ENCODE measurements at regions not wholly inside any gene's neighbourhood (a gene's known extent, or its start where the extent isn't known, plus 50 kb on each side); places are given as distances from the start of the nearest gene placed in this dataset.

DNA sequence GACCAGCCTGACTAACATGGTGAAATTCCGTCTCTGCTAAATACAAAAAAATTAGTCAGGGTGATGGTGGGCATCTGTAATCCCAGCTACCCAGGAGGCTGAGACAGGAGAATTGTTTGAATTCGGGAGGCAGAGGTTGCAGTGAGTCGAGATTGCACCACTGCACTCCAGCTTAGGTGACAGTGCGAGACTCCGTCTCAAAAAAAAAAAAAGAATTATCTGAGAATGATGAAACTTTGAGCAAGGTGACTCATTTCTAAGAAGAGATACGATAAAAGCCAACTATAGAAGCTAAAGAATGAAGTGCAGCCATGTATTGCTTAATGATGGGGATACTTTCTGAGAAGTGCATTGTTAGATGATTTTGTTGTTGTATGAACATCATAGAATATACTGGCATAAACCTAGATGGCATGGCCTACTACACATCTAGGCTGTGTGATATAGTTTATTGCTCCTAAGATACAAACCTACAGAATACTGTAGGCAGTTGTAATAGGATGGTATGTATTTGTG is 64.7 kb downstream of the SNRPE start:
- Histone ChIP-seq H2AFZ (0 out of 2 replicates have a peak overlapping the region, but pooled peaks have one; percentile 13), H3K79me2 (ENCODE audit: insufficient read depth) (no peaks in the 10 kb centered on the region), H3K9me3 (ENCODE audit: low read depth) (no peaks in the 10 kb centered on the region), H3F3A (ENCODE audit: insufficient read depth) (peaks cover 15% of the 10 kb centered on the region), H3K9ac (no peak overlapping the region), H3K27me3 (replicated peaks; ENCODE audit: insufficient read depth) (no peaks in the 10 kb centered on the region), H3K27ac (peak overlapping the region; percentile 70), H3K36me3 (ENCODE audit: low read depth) (no peaks in the 10 kb centered on the region), H4K20me1 (ENCODE audit: insufficient read depth) (no peaks in the 10 kb centered on the region), H3K4me2 (ENCODE audit: unreplicated experiment) (peak overlapping the region; percentile 9), H3K4me1 (ENCODE audit: insufficient read depth) (peaks cover 12% of the 10 kb centered on the region), H3K4me3 (no peak overlapping the region), H3K9me2 (ENCODE audit: insufficient read depth) (no peaks in the 10 kb centered on the region)
- TF ChIP-seq EZH2 (IDR thresholded peaks at IDR 0.05; ENCODE audit: insufficient read depth, poor library complexity, severe bottlenecking), result no peak
- TF ChIP-seq EZH2phosphoT487 (IDR thresholded peaks at IDR 0.05; ENCODE audit: insufficient read depth, low read depth), result no peak
- 47 to 54% methylated on average over 6 of the region's 6 CpGs for WGBS, 2 experiments (ENCODE audit: low coverage in 1 of 2, low lambda C conversion rate in 2 of 2, missing lambda C conversion rate in 2 of 2)
- in situ Hi-C loops (cut with MboI), result no loop called here
- DNase-seq, result peak; percentile 76

- Histone ChIP-seq H2AFZ (no peak overlapping the region), H3K4me1 (ENCODE audit: insufficient read depth) (peaks cover 12% of the 10 kb centered on the region), H3K9ac (no peak overlapping the region), H3K9me3 (ENCODE audit: low read depth) (no peaks in the 10 kb centered on the region), H3K36me3 (ENCODE audit: low read depth) (no peaks in the 10 kb centered on the region), H3K4me2 (ENCODE audit: unreplicated experiment) (no peak overlapping the region), H4K20me1 (ENCODE audit: insufficient read depth) (no peaks in the 10 kb centered on the region), H3K27me3 (replicated peaks; ENCODE audit: insufficient read depth) (no peaks in the 10 kb centered on the region), H3K79me2 (ENCODE audit: insufficient read depth) (no peaks in the 10 kb centered on the region), H3F3A (ENCODE audit: insufficient read depth) (peaks cover 15% of the 10 kb centered on the region), H3K4me3 (no peak overlapping the region), H3K27ac (no peak overlapping the region), H3K9me2 (ENCODE audit: insufficient read depth) (no peaks in the 10 kb centered on the region)
- no peak for DNase-seq
- TF ChIP-seq EZH2phosphoT487 (IDR thresholded peaks at IDR 0.05; ENCODE audit: insufficient read depth, low read depth), result no peak
- TF ChIP-seq EZH2 (IDR thresholded peaks at IDR 0.05; ENCODE audit: insufficient read depth, poor library complexity, severe bottlenecking), result no peak
- WGBS, 2 experiments (ENCODE audit: low coverage in 1 of 2, low lambda C conversion rate in 2 of 2, missing lambda C conversion rate in 2 of 2), result 55 to 67% methylated on average over 4 of the region's 4 CpGs
- in situ Hi-C loops (cut with MboI), result no loop called here
Observed at GRCh38 chr1:203929741-203930309, 68.4 kb downstream of the SNRPE start.

DNA sequence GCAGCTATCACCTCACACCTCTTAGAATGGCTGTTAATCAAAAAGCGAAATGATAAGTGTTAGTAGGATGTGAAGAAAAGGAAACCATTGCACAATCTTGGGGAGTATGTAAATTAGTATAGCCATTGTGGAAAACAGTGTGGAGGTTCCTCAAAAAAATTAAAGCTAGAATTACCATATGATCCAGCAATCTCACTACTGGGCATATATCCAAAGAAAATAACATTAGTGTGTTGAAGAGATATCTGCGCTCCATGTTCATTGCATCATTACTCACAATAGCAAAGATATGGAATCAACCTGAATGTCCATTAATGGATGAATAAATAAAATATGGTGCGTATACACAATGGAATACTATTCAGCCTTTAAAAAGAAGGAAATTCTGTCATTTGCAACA is 68.9 kb downstream of the SNRPE start:
- Histone ChIP-seq H3F3A (ENCODE audit: insufficient read depth) (peaks cover 15% of the 10 kb centered on the region), H3K27ac (no peak overlapping the region), H3K4me1 (ENCODE audit: insufficient read depth) (peaks cover 12% of the 10 kb centered on the region), H3K9ac (no peak overlapping the region), H4K20me1 (ENCODE audit: insufficient read depth) (no peaks in the 10 kb centered on the region), H3K9me3 (ENCODE audit: low read depth) (no peaks in the 10 kb centered on the region), H3K79me2 (ENCODE audit: insufficient read depth) (no peaks in the 10 kb centered on the region), H3K27me3 (replicated peaks; ENCODE audit: insufficient read depth) (no peaks in the 10 kb centered on the region), H3K4me3 (no peak overlapping the region), H3K9me2 (ENCODE audit: insufficient read depth) (no peaks in the 10 kb centered on the region), H2AFZ (no peak overlapping the region), H3K36me3 (ENCODE audit: low read depth) (no peaks in the 10 kb centered on the region), H3K4me2 (ENCODE audit: unreplicated experiment) (no peak overlapping the region)
- 89 to 98% methylated on average over 3 of the region's 3 CpGs for WGBS, 2 experiments (ENCODE audit: low coverage in 1 of 2, low lambda C conversion rate in 2 of 2, missing lambda C conversion rate in 2 of 2)
- in situ Hi-C loops (cut with MboI), result no loop called here
- TF ChIP-seq EZH2phosphoT487 (IDR thresholded peaks at IDR 0.05; ENCODE audit: insufficient read depth, low read depth) (no peak), EZH2 (IDR thresholded peaks at IDR 0.05; ENCODE audit: insufficient read depth, poor library complexity, severe bottlenecking) (no peak)
- no peak for DNase-seq

DNA sequence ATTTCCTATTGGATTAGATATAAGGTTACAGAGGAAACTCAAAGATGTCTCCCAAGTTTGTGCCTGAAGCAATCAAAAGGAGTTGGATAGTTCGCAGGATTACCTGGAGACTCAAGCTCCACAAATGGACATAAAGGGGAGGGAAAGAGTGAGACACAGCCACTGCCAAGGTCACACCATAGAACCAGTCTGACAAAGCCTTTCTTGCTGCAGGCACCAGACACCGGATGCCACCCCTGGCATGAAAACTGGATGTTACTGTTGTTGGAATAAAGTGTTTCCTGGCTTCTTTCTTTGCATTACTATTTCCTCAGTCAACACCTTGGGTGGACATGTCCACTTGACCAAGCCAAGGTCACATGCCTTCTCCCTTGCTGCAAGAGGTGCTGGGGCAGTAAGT is 70.6 kb downstream of the SNRPE start:
- no peaks in the 10 kb centered on the region for H3K9me3 ChIP-seq (ENCODE audit: low read depth)
- in situ Hi-C loops (cut with MboI), result no loop called here
- H3K79me2 ChIP-seq (ENCODE audit: insufficient read depth), result no peaks in the 10 kb centered on the region
- no peaks in the 10 kb centered on the region for H4K20me1 ChIP-seq (ENCODE audit: insufficient read depth)
- H3K36me3 ChIP-seq (ENCODE audit: low read depth), result no peaks in the 10 kb centered on the region
- H3K4me2 ChIP-seq (ENCODE audit: unreplicated experiment), result no peak overlapping the region
- no peaks in the 10 kb centered on the region for H3F3A ChIP-seq (ENCODE audit: insufficient read depth)
- TF ChIP-seq EZH2 (IDR thresholded peaks at IDR 0.05; ENCODE audit: insufficient read depth, poor library complexity, severe bottlenecking), result no peak
- TF ChIP-seq EZH2phosphoT487 (IDR thresholded peaks at IDR 0.05; ENCODE audit: insufficient read depth, low read depth), result no peak
- H3K9me2 ChIP-seq (ENCODE audit: insufficient read depth), result no peaks in the 10 kb centered on the region
- no peak overlapping the region for H3K4me3 ChIP-seq
- no peak overlapping the region for H2AFZ ChIP-seq
- H3K9ac ChIP-seq, result no peak overlapping the region
- DNase-seq, result no peak
- H3K27me3 ChIP-seq (replicated peaks; ENCODE audit: insufficient read depth), result no peaks in the 10 kb centered on the region
- WGBS, 2 experiments (ENCODE audit: low coverage in 1 of 2, low lambda C conversion rate in 2 of 2, missing lambda C conversion rate in 2 of 2), result 94% methylated on average over 2 of the region's 2 CpGs
- no peak overlapping the region for H3K27ac ChIP-seq
- no peaks in the 10 kb centered on the region for H3K4me1 ChIP-seq (ENCODE audit: insufficient read depth)

Data from GM23248 (cell line).